ENCODE measurements at regions not wholly inside any gene's neighbourhood (a gene's known extent, or its start where the extent isn't known, plus 50 kb on each side); places are given as distances from the start of the nearest gene placed in this dataset.

GRCh38 chr12:94026596-94026995 lies 121.8 kb upstream of the PLXNC1 start:
- DNase-seq (ENCODE audit: low read depth), result no peak

DNA sequence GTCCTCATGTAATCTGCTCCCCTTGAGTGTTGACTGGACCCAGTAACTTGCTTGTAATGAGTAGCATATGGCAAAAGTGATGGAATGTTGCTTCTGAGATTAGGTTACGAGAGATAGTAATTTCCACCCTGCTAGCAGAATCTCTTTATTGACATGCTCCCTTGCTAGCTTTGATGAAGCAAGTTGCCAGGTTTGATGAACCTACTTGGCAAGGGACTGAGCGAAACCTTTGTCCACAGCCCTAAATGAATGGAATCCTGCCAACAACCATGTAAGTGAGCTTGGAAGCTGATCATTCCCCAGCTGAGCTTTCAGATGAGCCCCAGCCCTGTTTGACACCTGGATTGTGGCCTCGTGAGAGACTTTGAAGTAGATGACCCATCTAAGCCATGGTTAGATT lies 120.8 kb upstream of the PLXNC1 start:
- H3K4me3 ChIP-seq (ENCODE audit: low read depth, low read length), result no peak overlapping the region
- TF ChIP-seq CTCF (IDR thresholded peaks at IDR 0.05; ENCODE audit: insufficient read depth, low read depth, low read length, missing control alignments), result no peak
- DNase-seq (ENCODE audit: low read depth), result no peak

More at GRCh38 chr12:94026596-94026995, 121.8 kb upstream of the PLXNC1 start:
- H3K4me3 ChIP-seq (ENCODE audit: low read depth, low read length), result no peak overlapping the region
- TF ChIP-seq CTCF (IDR thresholded peaks at IDR 0.05; ENCODE audit: insufficient read depth, low read depth, low read length, missing control alignments), result no peak

DNA sequence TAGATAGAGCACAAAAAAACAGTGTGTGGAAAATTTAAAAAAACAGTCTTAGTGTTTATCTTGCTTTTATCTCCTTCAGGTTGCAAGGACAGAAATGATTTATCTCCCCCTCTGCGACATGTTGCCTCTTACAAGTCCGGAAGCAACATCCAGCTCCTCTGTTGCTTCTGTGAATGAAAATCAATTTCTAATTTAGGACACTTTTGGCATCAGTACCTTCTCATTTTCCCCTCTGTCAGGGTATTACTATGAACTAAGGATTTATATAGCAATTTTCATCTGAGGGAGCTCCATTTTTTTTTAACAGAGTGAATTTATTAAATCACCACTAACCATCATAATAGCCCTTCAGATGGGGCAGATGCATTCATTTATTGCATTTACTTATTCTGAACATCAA lies 116.6 kb upstream of the PLXNC1 start:
- H3K4me3 ChIP-seq (ENCODE audit: low read depth, low read length), result no peak overlapping the region
- TF ChIP-seq CTCF (IDR thresholded peaks at IDR 0.05; ENCODE audit: insufficient read depth, low read depth, low read length, missing control alignments), result no peak
- no peak for DNase-seq (ENCODE audit: low read depth)

DNA sequence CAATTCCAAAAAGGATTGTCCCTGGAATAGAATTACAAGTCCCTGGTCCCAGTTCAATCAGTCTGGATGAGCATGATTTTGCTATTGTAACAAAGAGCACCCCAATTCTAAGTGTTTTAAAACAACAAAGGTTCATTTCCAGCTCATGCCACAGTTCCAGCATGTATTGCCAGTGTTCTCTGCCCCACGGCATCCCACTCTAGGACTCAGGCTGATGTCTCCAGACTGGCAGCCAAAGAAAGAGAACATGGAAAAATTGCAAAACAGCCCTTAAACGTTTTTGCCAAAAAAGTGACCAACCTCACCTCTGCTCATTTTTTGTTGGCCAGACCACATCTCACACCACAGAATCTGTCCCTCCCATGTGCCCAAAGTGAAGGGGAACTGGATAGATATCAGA lies 116.0 kb upstream of the PLXNC1 start:
- TF ChIP-seq CTCF (IDR thresholded peaks at IDR 0.05; ENCODE audit: insufficient read depth, low read depth, low read length, missing control alignments), result no peak
- DNase-seq (ENCODE audit: low read depth), result no peak
- H3K4me3 ChIP-seq (ENCODE audit: low read depth, low read length), result no peak overlapping the region

DNA sequence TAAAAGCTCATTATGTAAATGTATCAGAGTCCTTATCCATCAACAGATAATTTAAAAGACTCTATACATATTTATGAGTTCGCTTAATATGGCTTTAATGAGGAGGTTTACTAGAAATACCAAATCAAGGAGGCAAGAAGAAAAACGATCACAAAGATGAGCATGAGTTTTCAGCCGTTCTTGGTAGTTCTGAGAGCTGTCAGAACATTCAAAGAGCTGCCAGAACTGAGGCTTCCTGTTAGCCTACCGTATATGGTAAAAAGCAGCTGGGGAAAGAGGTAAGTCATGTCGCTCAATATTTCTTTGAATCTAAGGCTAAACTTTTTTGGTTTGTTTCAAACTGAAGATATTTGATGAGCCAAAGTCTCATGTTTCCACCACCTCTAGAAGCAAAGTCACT lies 115.3 kb upstream of the PLXNC1 start:
- H3K4me3 ChIP-seq (ENCODE audit: low read depth, low read length), result no peak overlapping the region

DNA sequence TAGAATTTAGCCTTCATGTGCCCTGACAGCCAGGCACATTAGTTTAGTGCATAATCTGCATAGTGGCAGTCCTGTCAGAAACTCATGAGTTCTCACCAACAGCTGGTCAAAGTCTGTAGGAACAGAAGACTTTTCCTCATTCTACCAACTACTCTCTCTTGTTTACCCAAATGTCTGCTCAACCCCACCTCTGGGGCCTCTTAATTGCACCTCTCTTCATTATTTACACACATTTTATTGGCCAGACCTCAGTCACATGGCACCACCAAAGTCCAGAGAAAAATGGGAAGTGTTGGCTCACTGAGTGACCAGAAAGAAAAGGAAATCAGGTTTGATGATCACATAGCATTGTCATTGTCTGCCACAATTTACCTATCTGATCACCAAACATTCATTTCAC lies 114.6 kb upstream of the PLXNC1 start:
- TF ChIP-seq CTCF (IDR thresholded peaks at IDR 0.05; ENCODE audit: insufficient read depth, low read depth, low read length, missing control alignments), result no peak
- DNase-seq (ENCODE audit: low read depth), result no peak
- no peak overlapping the region for H3K4me3 ChIP-seq (ENCODE audit: low read depth, low read length)

More for the DNA sequence above, 115.3 kb upstream of the PLXNC1 start:
- no peak for TF ChIP-seq CTCF (IDR thresholded peaks at IDR 0.05; ENCODE audit: insufficient read depth, low read depth, low read length, missing control alignments)
- no peak for DNase-seq (ENCODE audit: low read depth)

- no peak for TF ChIP-seq CTCF (IDR thresholded peaks at IDR 0.05; ENCODE audit: insufficient read depth, low read depth, low read length, missing control alignments)
- no peak overlapping the region for H3K4me3 ChIP-seq (ENCODE audit: low read depth, low read length)
- DNase-seq (ENCODE audit: low read depth), result no peak
These were observed 110.9 kb upstream of the PLXNC1 start for GRCh38 chr12:94037444-94037843.

All from GM12865 (cell line).